Duodenal mucosa (tissue), 2 donors: ENCODE measurements at regions not wholly inside any gene's neighbourhood (a gene's known extent, or its start where the extent isn't known, plus 50 kb on each side); places are given as distances from the start of the nearest gene placed in this dataset.
"Not testable (repeated sequence)": the region's sequence is repeated elsewhere in the genome, so short reads cannot be mapped to it uniquely, and the experiment has no call there.

Source experiments
- H3K27ac ChIP-seq: one replicate; pipeline ENCODE4 v1.7.0; 2013; ENCODE audit warnings: low read depth, low read length
- H3K27me3 ChIP-seq, 2 donors: one replicate each; pipeline ENCODE4 v1.7.0; 2013; ENCODE audit warnings: low read length in 2 of 2, control low read depth in 1 of 2; ENCODE audit not compliant: insufficient read depth in 2 of 2, control insufficient read depth in 1 of 2
- H3K36me3 ChIP-seq, 2 donors: one replicate each; pipeline ENCODE4 v1.7.0; 2013; ENCODE audit warnings: low read length in 2 of 2, control low read depth in 1 of 2; ENCODE audit not compliant: insufficient read depth in 2 of 2, control insufficient read depth in 1 of 2
- H3K4me1 ChIP-seq, 2 donors: one replicate each; pipeline ENCODE4 v1.7.0; 2013; ENCODE audit warnings: low read length in 2 of 2, control low read depth in 1 of 2; ENCODE audit not compliant: insufficient read depth in 2 of 2, control insufficient read depth in 1 of 2
- H3K4me3 ChIP-seq, 2 donors: one replicate each; pipeline ENCODE4 v1.7.0; 2013; ENCODE audit warnings: low read length in 2 of 2, low read depth in 1 of 2
- H3K9ac ChIP-seq, 2 donors: one replicate each; pipeline ENCODE4 v1.7.0; 2013; ENCODE audit warnings: low read length in 2 of 2, low read depth in 1 of 2
- H3K9me3 ChIP-seq, 2 donors: one replicate each; pipeline ENCODE4 v1.7.0; 2013; ENCODE audit warnings: low read length in 2 of 2, control low read depth in 1 of 2; ENCODE audit not compliant: control insufficient read depth in 1 of 2

- no peak overlapping the region for H3K27ac ChIP-seq
- H3K27me3 ChIP-seq = no peaks in the 10 kb centered on the region
- H3K4me3 ChIP-seq = no peak overlapping the region
- H3K4me1 ChIP-seq = no peaks in the 10 kb centered on the region
- no peaks in the 10 kb centered on the region for H3K36me3 ChIP-seq
- H3K9ac ChIP-seq = no peak overlapping the region
- peaks cover 0 to 2% of the 10 kb centered on the region in 2 donors for H3K9me3 ChIP-seq
These were observed 89.4 kb upstream of the C1orf174 start for GRCh38 chr1:3989465-3989864.

- H3K27me3 ChIP-seq = no peaks in the 10 kb centered on the region
- H3K9ac ChIP-seq = no peak overlapping the region
- peaks cover 0 to 2% of the 10 kb centered on the region in 2 donors for H3K9me3 ChIP-seq
- no peaks in the 10 kb centered on the region for H3K36me3 ChIP-seq
- no peak overlapping the region for H3K4me3 ChIP-seq
- H3K27ac ChIP-seq = no peak overlapping the region
- H3K4me1 ChIP-seq = no peaks in the 10 kb centered on the region
These were observed 92.1 kb upstream of the C1orf174 start for GRCh38 chr1:3992103-3992556.

- H3K36me3 ChIP-seq = no peaks in the 10 kb centered on the region
- H3K4me3 ChIP-seq = no peak overlapping the region
- no peaks in the 10 kb centered on the region for H3K27me3 ChIP-seq
These were observed 92.7 kb upstream of the C1orf174 start for GRCh38 chr1:3992746-3993145.

GRCh38 chr1:3993619-3994375 is 93.7 kb upstream of the C1orf174 start:
- Histone ChIP-seq H3K9ac (no peak overlapping the region), H3K4me1 (no peaks in the 10 kb centered on the region), H3K9me3 (peaks cover 0 to 2% of the 10 kb centered on the region in 2 donors), H3K4me3 (no peak overlapping the region), H3K36me3 (no peaks in the 10 kb centered on the region), H3K27me3 (no peaks in the 10 kb centered on the region), H3K27ac (no peak overlapping the region)

More at GRCh38 chr1:3992746-3993145, 92.7 kb upstream of the C1orf174 start:
- no peaks in the 10 kb centered on the region for H3K4me1 ChIP-seq
- peaks cover 0 to 2% of the 10 kb centered on the region in 2 donors for H3K9me3 ChIP-seq
- H3K9ac ChIP-seq = no peak overlapping the region
- no peak overlapping the region for H3K27ac ChIP-seq

GRCh38 chr1:3995141-3995780 is 95.2 kb upstream of the C1orf174 start:
- Histone ChIP-seq H3K9me3 (peaks cover 0 to 2% of the 10 kb centered on the region in 2 donors), H3K4me1 (no peaks in the 10 kb centered on the region), H3K27ac (no peak overlapping the region), H3K9ac (no peak overlapping the region), H3K36me3 (no peaks in the 10 kb centered on the region), H3K4me3 (no peak overlapping the region), H3K27me3 (no peaks in the 10 kb centered on the region)

- Histone ChIP-seq H3K27me3 (no peaks in the 10 kb centered on the region), H3K36me3 (no peaks in the 10 kb centered on the region), H3K27ac (no peak overlapping the region), H3K9me3 (peaks cover 0 to under 1% of the 10 kb centered on the region in 2 donors), H3K4me3 (no peak overlapping the region), H3K4me1 (no peaks in the 10 kb centered on the region), H3K9ac (no peak overlapping the region)
These were observed 97.0 kb upstream of the C1orf174 start for GRCh38 chr1:3996846-3997705.

- no peaks in the 10 kb centered on the region for H3K27me3 ChIP-seq
- H3K4me1 ChIP-seq = no peaks in the 10 kb centered on the region
- H3K27ac ChIP-seq = no peak overlapping the region
- no peaks in the 10 kb centered on the region for H3K36me3 ChIP-seq
- no peaks in the 10 kb centered on the region for H3K9me3 ChIP-seq
- H3K9ac ChIP-seq = no peak overlapping the region
- no peak overlapping the region for H3K4me3 ChIP-seq
These were observed 98.0 kb upstream of the C1orf174 start for GRCh38 chr1:3998086-3998485.

- H3K9me3 ChIP-seq, H3K36me3 ChIP-seq, H3K4me3 ChIP-seq, H3K27me3 ChIP-seq, H3K9ac ChIP-seq, H3K4me1 ChIP-seq, H3K27ac ChIP-seq: not testable (repeated sequence)
These were observed 99.4 kb upstream of the C1orf174 start for GRCh38 chr1:3999514-3999913.

- Histone ChIP-seq H3K9ac (no peak overlapping the region), H3K27me3 (no peaks in the 10 kb centered on the region), H3K4me1 (no peaks in the 10 kb centered on the region), H3K9me3 (no peaks in the 10 kb centered on the region), H3K27ac (no peak overlapping the region), H3K4me3 (no peak overlapping the region), H3K36me3 (no peaks in the 10 kb centered on the region)
These were observed 100.1 kb upstream of the C1orf174 start for GRCh38 chr1:3999941-4000735.
